AG04450 (cell line): ENCODE measurements at regions not wholly inside any gene's neighbourhood (a gene's known extent, or its start where the extent isn't known, plus 50 kb on each side); places are given as distances from the start of the nearest gene placed in this dataset.

ENCODE experiments used
- CTCF ChIA-PET: fragments of 300-600, 350-600 bp; formaldehyde crosslinking; extraction: SDS; loops from one replicate; lab custom pipeline; 2022; ENCODE audit warnings: antibody characterized with exemption, inconsistent platforms; lab: Charles Lee
- POLR2A ChIA-PET: fragments of 350-600 bp; formaldehyde crosslinking; extraction: SDS; loops from one replicate; lab custom pipeline; 2021; ENCODE audit warnings: antibody characterized with exemption, inconsistent platforms; lab: Yijun Ruan, JAX
- DNase-seq: peaks from one replicate; pipeline ENCODE4 v3.0.0-alpha.2; 2011; ENCODE audit warnings: low read depth, low spot score
- H3K27ac ChIP-seq: one replicate; pipeline ENCODE4 v1.5.1; 2012; ENCODE audit warnings: low read depth, low read length, control low read depth
- H3K27me3 ChIP-seq: one replicate; pipeline ENCODE4 v1.6.0; 2012; ENCODE audit warnings: low read length; ENCODE audit not compliant: control insufficient read depth, insufficient read depth
- H3K4me3 ChIP-seq: 2 replicates; pipeline ENCODE4 v1.5.1; 2011; ENCODE audit warnings: mild to moderate bottlenecking, low read depth, low read length, control low read depth
- H3K9me3 ChIP-seq: 2 replicates; pipeline ENCODE4 v1.5.1; 2012; ENCODE audit warnings: low read length; ENCODE audit not compliant: control insufficient read depth, insufficient read depth
- TF ChIP-seq, protein P1 (sequence below): IDR thresholded peaks from 2 replicates; pipeline ENCODE4 v1.5.1; 2011; ENCODE audit warnings: low read depth, low read length, control low read depth, inconsistent platforms

DNA sequence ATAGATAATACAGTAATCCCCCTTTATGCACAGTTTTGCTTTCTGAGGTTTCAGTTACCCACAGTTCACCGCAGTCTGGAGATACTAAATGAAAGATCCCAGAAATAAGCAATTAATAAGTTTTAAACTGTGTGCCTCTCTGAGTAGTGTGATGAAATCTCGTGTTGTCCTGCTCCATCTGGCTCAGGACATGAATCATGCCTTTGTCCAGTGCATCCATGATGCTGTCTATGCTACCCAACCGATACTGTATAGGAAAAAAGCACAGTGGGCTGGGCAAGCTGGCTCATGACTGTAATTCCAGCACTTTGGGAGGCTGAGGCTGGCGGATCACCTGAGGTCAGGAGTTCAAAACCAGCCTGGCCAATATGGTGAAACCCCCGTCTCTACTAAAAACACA lies 85.0 kb upstream of the SLC2A1 start:
- no peaks in the 10 kb centered on the region for H3K9me3 ChIP-seq
- H3K27ac ChIP-seq: no peak overlapping the region
- peaks cover 9% of the 10 kb centered on the region for H3K27me3 ChIP-seq
- ChIA-PET POLR2A (interaction anchor here (0.9 kb wide), 1 partner anchor 13 kb away, joined by 3 read pairs; no protein-coding TSS in a partner anchor), CTCF (no interaction called here)
- H3K4me3 ChIP-seq: no peak overlapping the region
- DNase-seq: no peak
- TF ChIP-seq, protein P1, sequence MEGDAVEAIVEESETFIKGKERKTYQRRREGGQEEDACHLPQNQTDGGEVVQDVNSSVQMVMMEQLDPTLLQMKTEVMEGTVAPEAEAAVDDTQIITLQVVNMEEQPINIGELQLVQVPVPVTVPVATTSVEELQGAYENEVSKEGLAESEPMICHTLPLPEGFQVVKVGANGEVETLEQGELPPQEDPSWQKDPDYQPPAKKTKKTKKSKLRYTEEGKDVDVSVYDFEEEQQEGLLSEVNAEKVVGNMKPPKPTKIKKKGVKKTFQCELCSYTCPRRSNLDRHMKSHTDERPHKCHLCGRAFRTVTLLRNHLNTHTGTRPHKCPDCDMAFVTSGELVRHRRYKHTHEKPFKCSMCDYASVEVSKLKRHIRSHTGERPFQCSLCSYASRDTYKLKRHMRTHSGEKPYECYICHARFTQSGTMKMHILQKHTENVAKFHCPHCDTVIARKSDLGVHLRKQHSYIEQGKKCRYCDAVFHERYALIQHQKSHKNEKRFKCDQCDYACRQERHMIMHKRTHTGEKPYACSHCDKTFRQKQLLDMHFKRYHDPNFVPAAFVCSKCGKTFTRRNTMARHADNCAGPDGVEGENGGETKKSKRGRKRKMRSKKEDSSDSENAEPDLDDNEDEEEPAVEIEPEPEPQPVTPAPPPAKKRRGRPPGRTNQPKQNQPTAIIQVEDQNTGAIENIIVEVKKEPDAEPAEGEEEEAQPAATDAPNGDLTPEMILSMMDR: no peak

DNA sequence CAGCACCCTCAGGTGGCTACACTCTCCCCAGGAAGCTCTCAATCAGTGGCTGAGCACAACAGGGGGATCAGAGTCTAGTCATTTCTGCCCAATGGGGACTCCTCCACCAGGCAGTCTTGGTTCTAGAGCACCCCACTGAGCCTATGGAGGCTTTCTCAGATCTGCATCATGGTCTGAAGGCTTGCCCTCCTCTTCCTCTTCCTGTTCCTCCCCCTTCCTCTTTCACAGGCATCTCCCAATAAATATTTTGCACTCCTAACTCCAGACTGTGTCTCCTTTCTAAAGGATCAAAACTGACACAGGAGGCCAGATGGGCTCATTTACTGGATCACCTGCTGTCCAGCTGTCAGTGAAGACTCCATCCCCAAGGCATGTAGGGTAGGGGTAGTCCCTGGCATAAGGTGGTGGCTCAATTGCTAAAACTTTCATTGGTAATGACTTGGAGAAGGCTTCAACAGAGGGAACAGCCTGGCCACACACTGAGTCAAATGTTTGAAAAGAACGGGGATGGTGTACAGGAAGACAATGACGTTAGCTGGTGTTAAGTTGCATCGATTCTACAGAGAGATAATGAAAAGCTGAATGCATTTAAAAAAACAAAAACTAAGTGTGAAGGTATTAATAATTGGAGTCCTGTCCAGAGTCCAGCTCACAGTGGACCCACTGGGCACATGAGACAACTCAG lies 84.2 kb upstream of the SLC2A1 start:
- TF ChIP-seq, protein P1: no peak
- no peak for DNase-seq
- ChIA-PET POLR2A (interaction anchor here (0.9 kb wide), 1 partner anchor 14 kb away, joined by 3 read pairs; no protein-coding TSS in a partner anchor), CTCF (no interaction called here)
- H3K27me3 ChIP-seq: peaks cover 9% of the 10 kb centered on the region
- no peaks in the 10 kb centered on the region for H3K9me3 ChIP-seq
- no peak overlapping the region for H3K27ac ChIP-seq
- no peak overlapping the region for H3K4me3 ChIP-seq

DNA sequence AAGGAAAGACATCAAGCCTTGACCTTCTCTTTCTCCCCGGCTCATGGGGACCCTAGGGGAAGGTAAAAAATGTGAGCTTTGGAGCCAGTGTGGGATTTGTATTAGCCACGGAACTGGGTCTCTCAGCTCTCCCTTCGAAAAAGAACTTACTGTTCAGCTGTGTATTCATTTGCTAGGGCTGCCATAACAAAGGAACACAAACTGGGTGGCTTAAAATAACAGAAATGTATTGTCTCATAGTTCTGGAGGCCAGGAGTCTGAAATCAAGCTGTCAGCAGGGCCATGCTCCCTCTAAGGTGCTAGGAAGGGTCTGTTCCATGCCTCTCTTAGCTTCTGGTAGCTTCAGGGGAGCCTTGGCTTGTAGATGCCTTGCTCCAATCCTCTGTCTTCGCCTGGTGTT lies 83.5 kb upstream of the SLC2A1 start:
- POLR2A ChIA-PET: no interaction called here
- Histone ChIP-seq H3K27ac (no peak overlapping the region), H3K27me3 (peaks cover 9% of the 10 kb centered on the region), H3K4me3 (no peak overlapping the region), H3K9me3 (no peaks in the 10 kb centered on the region)
- no peak for DNase-seq
- CTCF ChIA-PET: no interaction called here
- TF ChIP-seq, protein P1: no peak

DNA sequence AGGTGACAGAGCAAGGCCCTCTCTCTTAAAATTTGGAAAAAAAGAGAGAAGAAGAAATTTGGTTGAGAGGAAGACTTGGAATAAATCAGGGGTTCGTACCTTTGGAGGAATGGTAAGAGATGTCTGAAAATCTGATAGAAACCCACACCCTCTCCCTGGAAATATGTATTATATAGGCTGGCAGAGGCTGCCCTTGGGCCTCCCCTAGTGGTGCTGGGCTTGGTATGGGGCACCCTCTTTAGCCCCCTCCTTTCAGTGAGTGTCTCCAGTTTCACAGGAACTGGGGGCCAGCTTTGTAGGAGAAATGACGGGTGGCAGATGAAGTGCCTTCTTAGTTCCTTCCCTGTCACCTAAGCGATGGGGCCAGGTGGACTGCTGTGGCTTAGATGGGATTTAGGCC lies 82.9 kb upstream of the SLC2A1 start:
- TF ChIP-seq, protein P1: no peak
- peaks cover 6% of the 10 kb centered on the region for H3K27me3 ChIP-seq
- no peak for DNase-seq
- ChIA-PET CTCF (no interaction called here), POLR2A (no interaction called here)
- H3K27ac ChIP-seq: no peak overlapping the region
- H3K9me3 ChIP-seq: no peaks in the 10 kb centered on the region
- H3K4me3 ChIP-seq: no peak overlapping the region

DNA sequence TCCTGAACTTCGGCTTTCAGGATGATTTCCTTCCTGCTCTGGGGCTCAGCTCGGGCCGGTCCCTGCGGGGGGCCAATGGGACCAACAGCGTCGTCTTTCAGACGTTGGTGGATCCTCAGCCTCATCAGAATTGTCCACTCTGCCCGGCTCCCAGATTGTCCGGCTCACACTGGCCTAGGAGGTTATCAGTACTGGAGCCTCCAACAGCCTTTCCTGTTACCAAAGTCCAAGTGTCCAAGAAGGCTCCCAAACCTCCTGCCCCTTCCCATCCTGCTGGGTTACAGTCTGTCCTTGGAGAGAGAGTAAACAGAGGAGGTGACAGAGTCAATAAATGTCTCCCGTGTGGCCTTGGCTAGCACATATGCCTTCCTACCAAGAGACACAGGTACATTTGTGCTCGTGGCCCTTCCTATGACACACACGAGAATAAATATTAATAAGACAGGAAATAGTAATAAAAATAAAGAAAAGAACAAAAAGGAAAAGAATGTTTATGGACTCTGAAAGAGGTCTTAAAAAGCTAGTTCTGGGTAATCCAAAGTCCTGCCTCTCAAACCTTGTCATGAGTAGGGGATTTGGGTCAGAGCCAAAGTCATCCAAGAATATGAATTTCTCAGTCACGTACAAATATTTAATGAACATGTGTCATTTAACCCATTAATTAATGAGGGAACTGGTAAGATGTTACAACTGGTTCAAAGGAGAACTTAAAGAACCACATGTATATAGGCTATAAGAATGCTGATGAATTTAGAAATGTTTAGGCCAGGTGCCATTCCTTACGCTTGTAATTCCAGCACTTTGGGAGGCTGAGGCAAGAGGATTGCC lies 80.8 kb upstream of the SLC2A1 start:
- TF ChIP-seq, protein P1: no peak
- no peak for DNase-seq
- CTCF ChIA-PET: no interaction called here
- no peaks in the 10 kb centered on the region for H3K27me3 ChIP-seq
- no peak overlapping the region for H3K4me3 ChIP-seq
- H3K9me3 ChIP-seq: no peaks in the 10 kb centered on the region
- POLR2A ChIA-PET: no interaction called here
- no peak overlapping the region for H3K27ac ChIP-seq
